SK-N-SH (cell line): ENCODE measurements at regions not wholly inside any gene's neighbourhood (a gene's known extent, or its start where the extent isn't known, plus 50 kb on each side); places are given as distances from the start of the nearest gene placed in this dataset.
A peak's percentile ranks its signal among the peaks of the same experiment; 100 is the strongest.

ENCODE experiments used
- CTCF ChIA-PET: fragments of 300-600, 350-600 bp; formaldehyde crosslinking; extraction: SDS; loops from one replicate; lab custom pipeline; 2021; lab: Yijun Ruan, JAX
- POLR2A ChIA-PET: fragments of 350-600 bp; sonication (Branson Sonifier 250); formaldehyde crosslinking; extraction: SDS; loops from one replicate; lab custom pipeline; 2020; ENCODE audit warnings: antibody characterized with exemption, inconsistent platforms; lab: Yijun Ruan, JAX
- DNase-seq: peaks from one replicate; pipeline ENCODE4 v3.0.0; 2012
- H2AFZ ChIP-seq: fragments of 200-600 bp; sonication (generic); 2 replicates; pipeline ENCODE4 v1.8.1; 2016; ENCODE audit warnings: antibody characterized with exemption, mild to moderate bottlenecking, low read depth
- H3F3A ChIP-seq: fragments of 200-600 bp; sonication (generic); replicated peaks from 2 replicates; pipeline ENCODE3; 2016; ENCODE audit warnings: antibody characterized with exemption, mild to moderate bottlenecking; ENCODE audit not compliant: insufficient read depth
- H3K27ac ChIP-seq, 2 experiments: fragments of 200-500 bp in 1 of 2; fragments of 200-600 bp in 1 of 2; sonication (Bioruptor generic) in 1 of 2; sonication (generic), shearing (Covaris generic) in 1 of 2; 2 replicates each; pipeline versions ENCODE4 v1.5.1 to v1.6.1; 2014 to 2016; ENCODE audit warnings: low read depth in 2 of 2, inconsistent platforms in 1 of 2, low read length in 1 of 2, mild to moderate bottlenecking in 1 of 2, mixed read lengths in 1 of 2
- H3K27me3 ChIP-seq: fragments of 200-600 bp; sonication (generic), shearing (Covaris generic); 2 replicates; pipeline ENCODE4 v1.6.1; 2016; ENCODE audit warnings: mixed run types; ENCODE audit not compliant: insufficient read depth
- H3K36me3 ChIP-seq, 2 experiments: fragments of 200-500 bp in 1 of 2; fragments of 200-600 bp in 1 of 2; sonication (Bioruptor generic) in 1 of 2; sonication (generic) in 1 of 2; replicated peaks in 1 of 2; 2 replicates each; pipeline versions ENCODE3 to v1.5.1; 2014 to 2016; ENCODE audit warnings: low read length in 1 of 2, mild to moderate bottlenecking in 1 of 2; ENCODE audit not compliant: insufficient read depth in 2 of 2, control insufficient read depth in 1 of 2
- H3K4me1 ChIP-seq, 2 experiments: fragments of 200-500 bp in 1 of 2; fragments of 200-600 bp in 1 of 2; sonication (Bioruptor generic) in 1 of 2; sonication (generic), shearing (Covaris generic) in 1 of 2; 2 replicates each; pipeline versions ENCODE4 v1.5.1 to v1.6.1; 2014 to 2016; ENCODE audit warnings: low read depth in 1 of 2, low read length in 1 of 2, mixed run types in 1 of 2; ENCODE audit not compliant: insufficient read depth in 2 of 2, control insufficient read depth in 1 of 2
- H3K4me2 ChIP-seq: fragments of 200-600 bp; sonication (generic), shearing (Covaris generic); 2 replicates; pipeline ENCODE4 v1.6.1; 2017; ENCODE audit warnings: mixed run types
- H3K4me3 ChIP-seq, 2 experiments: fragments of 200-500 bp in 1 of 2; fragments of 200-600 bp in 1 of 2; sonication (Bioruptor generic) in 1 of 2; sonication (generic), shearing (Covaris generic) in 1 of 2; 2 replicates each; pipeline versions ENCODE4 v1.5.1 to v1.8.1; 2014 to 2016; ENCODE audit warnings: low read depth in 2 of 2, inconsistent platforms in 1 of 2, low read length in 1 of 2, mild to moderate bottlenecking in 1 of 2, mixed read lengths in 1 of 2, moderate library complexity in 1 of 2
- H3K79me2 ChIP-seq: fragments of 200-600 bp; sonication (generic); 2 replicates; pipeline ENCODE4 v1.8.1; 2017; ENCODE audit warnings: mild to moderate bottlenecking; ENCODE audit not compliant: insufficient read depth
- H3K9ac ChIP-seq: fragments of 200-600 bp; sonication (generic); 2 replicates; pipeline ENCODE4 v1.6.1; 2017; ENCODE audit warnings: mixed run types
- H3K9me2 ChIP-seq: fragments of 200-600 bp; sonication (generic); 2 replicates; pipeline ENCODE4 v1.6.1; 2017; ENCODE audit warnings: mixed run types
- H3K9me3 ChIP-seq: fragments of 200-600 bp; sonication (generic); 2 replicates; pipeline ENCODE4 v1.6.1; 2017; ENCODE audit warnings: mixed run types, mild to moderate bottlenecking, moderate library complexity
- H4K20me1 ChIP-seq: fragments of 200-600 bp; sonication (generic); 2 replicates; pipeline ENCODE4 v1.6.1; 2017; ENCODE audit warnings: mild to moderate bottlenecking, mixed run types; ENCODE audit not compliant: insufficient read depth
- CHD2 ChIP-seq: fragments of 150-350 bp; IDR thresholded peaks from 2 replicates; pipeline ENCODE4 v1.6.1; 2018; ENCODE audit warnings: low read length; ENCODE audit not compliant: partially characterized antibody
- CTCF ChIP-seq: fragments of 200-600 bp; sonication (generic); IDR thresholded peaks from 2 replicates; pipeline ENCODE4 v1.6.1; 2017; ENCODE audit warnings: antibody characterized with exemption, mild to moderate bottlenecking, moderate library complexity
- ELF1 ChIP-seq: IDR thresholded peaks from 2 replicates; pipeline ENCODE4 v1.4.0; 2012
- EP300 ChIP-seq, 2 experiments: IDR thresholded peaks; 2 replicates each; pipeline versions ENCODE4 v1.4.0 to v1.6.1; 2012; ENCODE audit warnings: borderline replicate concordance in 1 of 2, low read depth in 1 of 2, low read length in 1 of 2
- EZH2phosphoT487 ChIP-seq: fragments of 200-600 bp; sonication (generic); IDR thresholded peaks from 2 replicates; pipeline ENCODE4 v1.6.1; 2017; ENCODE audit warnings: low read depth, mixed run types, mild to moderate bottlenecking, antibody characterized with exemption, moderate library complexity, borderline replicate concordance
- FOXJ3 ChIP-seq: sonication (generic); formaldehyde crosslinking; IDR thresholded peaks from 2 replicates; pipeline ENCODE4 v1.5.1; 2020; ENCODE audit warnings: mild to moderate bottlenecking, missing genetic modification reagents
- FOXM1 ChIP-seq: IDR thresholded peaks from 2 replicates; pipeline ENCODE4 v1.4.0; 2012; ENCODE audit warnings: low read depth, mild to moderate bottlenecking
- GABPA ChIP-seq: IDR thresholded peaks from 2 replicates; pipeline ENCODE4 v1.4.0; 2012; ENCODE audit warnings: low read depth, mild to moderate bottlenecking
- GATA2 ChIP-seq: sonication (generic); formaldehyde crosslinking; IDR thresholded peaks from 2 replicates; pipeline ENCODE4 v1.5.0; 2020; ENCODE audit warnings: mild to moderate bottlenecking, missing genetic modification reagents
- IRF3 ChIP-seq: fragments of 150-350 bp; IDR thresholded peaks from 2 replicates; pipeline ENCODE4 v1.6.1; 2016; ENCODE audit warnings: mild to moderate bottlenecking, low read depth, low read length
- JUND ChIP-seq: IDR thresholded peaks from 2 replicates; pipeline ENCODE4 v1.4.0; 2012
- MAX ChIP-seq: IDR thresholded peaks from 2 replicates; pipeline ENCODE4 v1.4.0; 2012; ENCODE audit warnings: low read depth
- MEF2A ChIP-seq: IDR thresholded peaks from 2 replicates; pipeline ENCODE4 v1.4.0; 2012; ENCODE audit warnings: low read depth, borderline replicate concordance
- MXI1 ChIP-seq: IDR thresholded peaks from 2 replicates; pipeline ENCODE4 v1.6.1; 2012; ENCODE audit warnings: mild to moderate bottlenecking, low read depth, low read length, improper control_type of control experiment
- NFIC ChIP-seq: IDR thresholded peaks from 2 replicates; pipeline ENCODE4 v1.4.0; 2012; ENCODE audit warnings: borderline replicate concordance
- POLR2AphosphoS5 ChIP-seq: IDR thresholded peaks from 2 replicates; pipeline ENCODE4 v1.6.1; 2012; ENCODE audit warnings: low read depth, low read length
- RAD21 ChIP-seq: IDR thresholded peaks from 2 replicates; pipeline ENCODE4 v1.6.1; 2012; ENCODE audit warnings: mild to moderate bottlenecking, low read length
- RCOR1 ChIP-seq: fragments of 150-350 bp; IDR thresholded peaks from 2 replicates; pipeline ENCODE4 v1.6.1; 2017; ENCODE audit warnings: antibody characterized with exemption, low read length
- REST ChIP-seq: IDR thresholded peaks from 2 replicates; pipeline ENCODE4 v1.6.1; 2012; ENCODE audit warnings: mild to moderate bottlenecking, low read depth, low read length, moderate library complexity
- RFX5 ChIP-seq: IDR thresholded peaks from 2 replicates; pipeline ENCODE4 v1.6.1; 2012; ENCODE audit warnings: mild to moderate bottlenecking, improper control_type of control experiment, low read length
- SIN3A ChIP-seq: IDR thresholded peaks from 2 replicates; pipeline ENCODE4 v1.6.1; 2012; ENCODE audit warnings: low read depth, mild to moderate bottlenecking, low read length, moderate library complexity, borderline replicate concordance
- SMC3 ChIP-seq: IDR thresholded peaks from 2 replicates; pipeline ENCODE4 v1.6.1; 2012; ENCODE audit warnings: low read depth, low read length, improper control_type of control experiment
- TAF1 ChIP-seq: IDR thresholded peaks from 2 replicates; pipeline ENCODE4 v1.6.1; 2012; ENCODE audit warnings: low read depth, mild to moderate bottlenecking, low read length, moderate library complexity, borderline replicate concordance
- TCF12 ChIP-seq: IDR thresholded peaks from 2 replicates; pipeline ENCODE4 v1.4.0; 2012
- TEAD4 ChIP-seq: IDR thresholded peaks from 2 replicates; pipeline ENCODE4 v1.4.0; 2012; ENCODE audit warnings: mild to moderate bottlenecking, borderline replicate concordance; ENCODE audit not compliant: insufficient read depth
- ZBTB33 ChIP-seq: IDR thresholded peaks from 2 replicates; pipeline ENCODE4 v1.4.0; 2012; ENCODE audit warnings: low read depth, borderline replicate concordance
- WGBS: methylation state at CpG from one replicate; pipeline ENCODE4 v1.1.6; 2017; ENCODE audit warnings: low lambda C conversion rate; 5-methylcytosine and 5-hydroxymethylcytosine counted together

GRCh38 chr13:46964789-46965527, 68.1 kb upstream of the HTR2A start:
- Histone ChIP-seq H3K4me2 (no peak overlapping the region), H4K20me1 (no peaks in the 10 kb centered on the region), H3K27ac (no peak overlapping the region), H3K79me2 (no peaks in the 10 kb centered on the region), H3K36me3 (no peaks in the 10 kb centered on the region), H3K9me2 (no peaks in the 10 kb centered on the region), H3K4me3 (no peak overlapping the region), H2AFZ (no peak overlapping the region), H3K9me3 (no peaks in the 10 kb centered on the region), H3K4me1 (peaks cover 0 to 4% of the 10 kb centered on the region in 2 experiments; a peak in 1 of 4 replicates), H3K27me3 (no peaks in the 10 kb centered on the region), H3F3A (no peaks in the 10 kb centered on the region), H3K9ac (no peak overlapping the region)
- ChIA-PET CTCF (interaction anchor here (0.9 to 1.9 kb wide), 3 partner anchors 9 to 127 kb away, joined by 3 to 5 read pairs (median 4); no protein-coding TSS in a partner anchor), POLR2A (no interaction called here)
- no peak for DNase-seq
- WGBS: 24% methylated on average over 2 of the region's 2 CpGs
- TF ChIP-seq TCF12 (peak; percentile 57), MEF2A (no peak), NFIC (peak; percentile 48), GABPA (no peak), RAD21 (no peak), SMC3 (no peak), REST (no peak), CTCF (no peak), ZBTB33 (no peak), EP300 (IDR thresholded peaks at IDR 0.05; ENCODE audit: borderline replicate concordance in 1 of 2, low read depth in 1 of 2, low read length in 1 of 2) (no peak), EZH2phosphoT487 (no peak), GATA2 (no peak), MXI1 (no peak), RFX5 (no peak), TEAD4 (no peak), MAX (0 out of 2 replicates have a peak, but pooled peaks have one; percentile 47), ELF1 (no peak), CHD2 (no peak), FOXM1 (no peak), RCOR1 (no peak), IRF3 (no peak), JUND (no peak), SIN3A (no peak), FOXJ3 (CRISPR knock-in tag) (no peak), TAF1 (no peak), POLR2AphosphoS5 (no peak)
